ENCODE measurements at regions not wholly inside any gene's neighbourhood (a gene's known extent, or its start where the extent isn't known, plus 50 kb on each side); places are given as distances from the start of the nearest gene placed in this dataset.

GRCh38 chr3:148646126-148646665 lies 51.5 kb upstream of the AGTR1 start:
- ATAC-seq (ENCODE audit: low FRiP score in 2 of 2) (no peak), DNase-seq (no peak)
- Histone ChIP-seq H3K4me1 (no peaks in the 10 kb centered on the region), H3K27ac (no peak overlapping the region), H3K4me3 (no peak overlapping the region), H3K9me3 (no peaks in the 10 kb centered on the region), H3K36me3 (no peaks in the 10 kb centered on the region), H3K27me3 (no peaks in the 10 kb centered on the region)
- 82 to 88% methylated on average over 4 of the region's 4 CpGs for WGBS, 2 donors
- TF ChIP-seq POLR2AphosphoS5 (IDR thresholded peaks at IDR 0.05), result no peak
- TF ChIP-seq CTCF (IDR thresholded peaks at IDR 0.05), result no peak
- TF ChIP-seq EP300 (IDR thresholded peaks at IDR 0.05), result no peak
- no peak for TF ChIP-seq POLR2A (IDR thresholded peaks at IDR 0.05)
